WTC11 (cell line): ENCODE measurements at regions not wholly inside any gene's neighbourhood (a gene's known extent, or its start where the extent isn't known, plus 50 kb on each side); places are given as distances from the start of the nearest gene placed in this dataset.

ENCODE experiments used
- ATAC-seq: fragments of 200-7000 bp; cut with Tn5 transposase; 2 replicates; pipeline ENCODE4 v1.10.0; 2021; ENCODE audit warnings: mild to moderate bottlenecking, moderate library complexity
- CTCF ChIA-PET: fragments of 300-600 bp; sonication (Branson Sonifier 250); formaldehyde crosslinking; loops from one replicate; lab custom pipeline; 2021; ENCODE audit warnings: antibody characterized with exemption; lab: Charles Lee
- POLR2A ChIA-PET: fragments of 350-600 bp; sonication (Branson Sonifier 250); formaldehyde crosslinking; loops from one replicate; lab custom pipeline; 2021; ENCODE audit warnings: antibody characterized with exemption; lab: Charles Lee
- DNase-seq: peaks from one replicate; pipeline ENCODE4 v3.0.0; 2021; ENCODE audit warnings: low spot score
- H3K27ac Mint-ChIP-seq: 2 replicates; pipeline ENCODE4 v1.8.0; 2021; ENCODE audit warnings: mixed read lengths
- H3K27me3 Mint-ChIP-seq: 2 replicates; pipeline ENCODE4 v1.8.0; 2021; ENCODE audit warnings: low read depth, mild to moderate bottlenecking, moderate library complexity, mixed read lengths
- H3K36me3 Mint-ChIP-seq: 2 replicates; pipeline ENCODE4 v1.8.0; 2021; ENCODE audit warnings: mixed read lengths
- H3K4me1 Mint-ChIP-seq: 2 replicates; pipeline ENCODE4 v1.8.0; 2022; ENCODE audit warnings: mixed read lengths
- H3K4me3 Mint-ChIP-seq: 2 replicates; pipeline ENCODE4 v1.8.0; 2021; ENCODE audit warnings: mild to moderate bottlenecking, moderate library complexity, mixed read lengths
- H3K9me3 Mint-ChIP-seq: 2 replicates; pipeline ENCODE4 v1.8.0; 2021; ENCODE audit warnings: mixed read lengths
- ATF3 ChIP-seq: sonication (generic); formaldehyde crosslinking; conservative IDR thresholded peaks from 2 replicates; pipeline ENCODE4 v1.8.1; 2022; ENCODE audit warnings: mild to moderate bottlenecking, missing genetic modification reagents
- ATF6 ChIP-seq: sonication (generic); formaldehyde crosslinking; IDR thresholded peaks from 2 replicates; pipeline ENCODE4 v1.8.1; 2023; ENCODE audit warnings: mild to moderate bottlenecking, missing genetic modification reagents
- CTCF ChIP-seq: fragments of 200-600 bp; IDR thresholded peaks from 2 replicates; pipeline ENCODE4 v1.8.0; 2022; ENCODE audit warnings: antibody characterized with exemption
- GABPB1 ChIP-seq: sonication (generic); formaldehyde crosslinking; IDR thresholded peaks from 2 replicates; pipeline ENCODE4 v1.8.1; 2023; ENCODE audit warnings: mild to moderate bottlenecking, missing genetic modification reagents
- GTF2I ChIP-seq: fragments of 250-450 bp; sonication (Bioruptor Pico); conservative IDR thresholded peaks from 2 replicates; pipeline ENCODE4 v1.4.0; 2021; ENCODE audit warnings: mild to moderate bottlenecking
- JUN ChIP-seq: sonication (generic); formaldehyde crosslinking; IDR thresholded peaks from 2 replicates; pipeline ENCODE4 v1.8.0; 2023; ENCODE audit warnings: mild to moderate bottlenecking, missing genetic modification reagents
- NR1H2 ChIP-seq: sonication (generic); formaldehyde crosslinking; IDR thresholded peaks from 2 replicates; pipeline ENCODE4 v1.9.0; 2021; ENCODE audit warnings: mild to moderate bottlenecking, moderate library complexity, missing genetic modification reagents
- PREB ChIP-seq: sonication (generic); formaldehyde crosslinking; IDR thresholded peaks from 2 replicates; pipeline ENCODE4 v1.8.1; 2022; ENCODE audit warnings: mild to moderate bottlenecking, missing genetic modification reagents, moderate library complexity, borderline replicate concordance
- SMAD3 ChIP-seq: sonication (generic); formaldehyde crosslinking; IDR thresholded peaks from 2 replicates; pipeline ENCODE4 v1.8.0; 2022; ENCODE audit warnings: missing genetic modification reagents, mild to moderate bottlenecking, borderline replicate concordance
- SMAD4 ChIP-seq: sonication (generic); formaldehyde crosslinking; IDR thresholded peaks from 2 replicates; pipeline ENCODE4 v1.8.0; 2022; ENCODE audit warnings: mild to moderate bottlenecking, missing genetic modification reagents
- TP53 ChIP-seq: sonication (generic); formaldehyde crosslinking; IDR thresholded peaks from 2 replicates; pipeline ENCODE4 v1.8.1; 2023; ENCODE audit warnings: mild to moderate bottlenecking, missing genetic modification reagents
- ZNF232 ChIP-seq: sonication (generic); formaldehyde crosslinking; IDR thresholded peaks from 2 replicates; pipeline ENCODE4 v1.8.0; 2022; ENCODE audit warnings: mild to moderate bottlenecking, missing genetic modification reagents
- ZNF263 ChIP-seq: sonication (generic); formaldehyde crosslinking; IDR thresholded peaks from 2 replicates; pipeline ENCODE4 v1.8.1; 2022; ENCODE audit warnings: low read depth, mild to moderate bottlenecking, moderate library complexity, missing genetic modification reagents
- ZNF281 ChIP-seq: sonication (generic); formaldehyde crosslinking; IDR thresholded peaks from 2 replicates; pipeline ENCODE4 v1.8.0; 2023; ENCODE audit warnings: mild to moderate bottlenecking, missing genetic modification reagents

DNA sequence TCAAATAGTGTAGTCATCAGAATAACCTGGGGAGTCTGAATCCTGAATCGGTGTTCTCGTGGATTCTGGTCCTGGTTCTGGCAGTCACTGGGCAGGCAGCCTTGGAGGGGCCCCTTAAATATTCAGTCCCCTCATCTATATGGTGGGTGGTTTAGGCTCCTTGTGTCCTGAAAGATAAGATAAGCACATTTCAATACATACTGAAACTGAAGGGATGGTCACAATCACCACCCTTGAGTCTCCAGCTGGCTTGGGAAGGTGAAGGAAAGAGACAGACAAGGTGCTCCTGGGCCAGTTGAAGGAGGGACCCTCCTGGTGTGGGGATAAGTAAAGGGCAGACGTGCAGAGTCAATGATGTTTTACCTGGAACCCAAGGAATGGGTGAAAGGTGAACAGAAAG is 146.7 kb downstream of the CXCL12 start:
- Mint-ChIP-seq H3K36me3 (no peaks in the 10 kb centered on the region), H3K4me3 (no peak overlapping the region), H3K4me1 (peaks cover 17% of the 10 kb centered on the region), H3K27me3 (peaks cover 55% of the 10 kb centered on the region), H3K9me3 (peaks cover 14% of the 10 kb centered on the region), H3K27ac (no peak overlapping the region)
- POLR2A ChIA-PET = no interaction called here
- TF ChIP-seq ATF3 = no peak
- TF ChIP-seq CTCF = no peak
- CTCF ChIA-PET = no interaction called here
- no peak for DNase-seq
- ATAC-seq = no peak

GRCh38 chr10:44237364-44238049 is 147.4 kb downstream of the CXCL12 start:
- ATAC-seq (no peak), DNase-seq (no peak)
- peaks cover 53% of the 10 kb centered on the region for H3K27me3 Mint-ChIP-seq
- H3K36me3 Mint-ChIP-seq = peaks cover 3% of the 10 kb centered on the region; the same call in 1 of the 2 replicates
- TF ChIP-seq ZNF232 = no peak
- no peak for TF ChIP-seq NR1H2 (CRISPR knock-in tag)
- TF ChIP-seq SMAD4 = no peak
- no peak for TF ChIP-seq JUN (CRISPR knock-in tag)
- no peak for TF ChIP-seq ATF6
- TF ChIP-seq ZNF263 = no peak
- TF ChIP-seq TP53 (CRISPR knock-in tag) = no peak
- no peak for TF ChIP-seq GABPB1 (CRISPR knock-in tag)
- TF ChIP-seq GTF2I (CRISPR knock-in tag) = no peak
- no peak overlapping the region for H3K27ac Mint-ChIP-seq
- H3K9me3 Mint-ChIP-seq = peaks cover 9% of the 10 kb centered on the region
- ChIA-PET POLR2A (no interaction called here), CTCF (no interaction called here)
- peaks cover 24% of the 10 kb centered on the region for H3K4me1 Mint-ChIP-seq
- H3K4me3 Mint-ChIP-seq = no peak overlapping the region

DNA sequence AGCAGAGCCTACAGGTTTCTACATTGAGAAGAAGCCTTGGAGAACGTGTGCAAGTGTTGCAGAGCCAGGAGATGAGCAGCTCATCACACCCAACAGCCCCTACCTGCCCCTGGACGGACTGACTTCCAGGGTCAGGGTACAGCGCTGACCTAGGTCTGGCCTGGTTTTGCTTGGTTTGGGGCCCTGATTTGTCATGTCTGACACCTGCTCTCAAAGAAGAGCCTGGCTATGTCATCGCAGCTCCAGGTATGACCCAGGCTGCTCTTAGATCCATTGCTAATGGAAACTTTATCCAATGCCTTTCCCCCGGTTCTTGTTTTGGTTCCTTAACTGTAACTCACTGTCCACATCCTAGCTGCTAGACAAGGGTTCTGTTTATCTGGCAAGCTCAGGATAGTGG is 149.5 kb downstream of the CXCL12 start:
- TF ChIP-seq PREB (CRISPR knock-in tag) (no peak), SMAD3 (no peak), JUN (CRISPR knock-in tag) (no peak), ZNF281 (no peak)
- ChIA-PET CTCF (interaction anchor here (1.0 to 1.4 kb wide), 3 partner anchors 57 to 108 kb away, joined by 3 to 4 read pairs (median 4); no protein-coding TSS in a partner anchor), POLR2A (no interaction called here)
- ATAC-seq (no peak), DNase-seq (no peak)
- H3K36me3 Mint-ChIP-seq = peaks cover 8% of the 10 kb centered on the region
- H3K27ac Mint-ChIP-seq = no peak overlapping the region
- no peak overlapping the region for H3K4me3 Mint-ChIP-seq
- peaks cover 15% of the 10 kb centered on the region for H3K9me3 Mint-ChIP-seq
- H3K4me1 Mint-ChIP-seq = peaks cover 33% of the 10 kb centered on the region
- peaks cover 43% of the 10 kb centered on the region for H3K27me3 Mint-ChIP-seq
